ENCODE measurements at regions not wholly inside any gene's neighbourhood (a gene's known extent, or its start where the extent isn't known, plus 50 kb on each side); places are given as distances from the start of the nearest gene placed in this dataset.

DNA sequence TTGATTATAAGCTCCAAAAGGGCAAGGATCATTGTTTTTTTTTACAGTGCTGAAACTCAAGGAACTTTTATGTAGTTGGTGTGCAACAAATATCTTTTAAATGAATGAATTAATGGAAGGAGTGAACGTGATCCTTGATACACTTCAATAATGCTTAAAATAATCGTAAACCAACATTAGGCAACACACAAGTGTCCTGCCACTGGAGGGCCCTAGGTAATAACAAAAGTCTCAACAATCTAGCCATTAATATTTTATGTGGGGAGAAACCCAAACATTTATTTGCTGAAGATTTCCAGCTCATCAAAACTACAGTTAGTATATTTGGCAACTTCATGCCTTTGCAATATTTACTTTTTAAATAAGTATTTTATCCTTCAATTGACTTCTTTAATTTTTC is 309.0 kb upstream of the FBXL7 start:
- H3K56ac ChIP-seq (replicated peaks; ENCODE audit: insufficient read length, low read depth, low read length): no peak overlapping the region
- CTCF ChIA-PET (ENCODE audit: partially characterized antibody): interaction anchor here (1.1 to 2.1 kb wide), 3 partner anchors 77 to 89 kb away, joined by 3 to 7 read pairs (median 5); no protein-coding TSS in a partner anchor

More for the DNA sequence above, 309.0 kb upstream of the FBXL7 start:
- no peak overlapping the region for H2AFZ ChIP-seq (ENCODE audit: low read length)
- no peak overlapping the region for H2BK20ac ChIP-seq (ENCODE audit: low read length)
- H3K27ac ChIP-seq (ENCODE audit: low read depth, low read length): no peak overlapping the region
- no peak overlapping the region for H3K4me2 ChIP-seq (ENCODE audit: insufficient read depth in 1 of 2, low read depth in 2 of 2, low read length in 2 of 2)
- POLR2A ChIA-PET (ENCODE audit: partially characterized antibody): no interaction called here
- H3K23me2 ChIP-seq (ENCODE audit: low read depth, low read length): no peaks in the 10 kb centered on the region
- no peak overlapping the region for H3K9ac ChIP-seq (replicated peaks in 1 of 4; ENCODE audit: extremely low read depth in 1 of 4, low read depth in 3 of 4, low read length in 3 of 4)
- no peaks in the 10 kb centered on the region for H3K36me3 ChIP-seq (ENCODE audit: control insufficient read depth in 2 of 4, insufficient read depth in 4 of 4, low read length in 3 of 4)
- DNase-seq (ENCODE audit: low read depth in 1 of 2, low spot score in 2 of 2) (no peak), FAIRE-seq (no peak)
- H3K4ac ChIP-seq (replicated peaks; ENCODE audit: insufficient read length, low read depth, low read length): no peak overlapping the region
- H3K18ac ChIP-seq (ENCODE audit: extremely low read depth, low read length): no peak overlapping the region
- no peaks in the 10 kb centered on the region for H3K79me1 ChIP-seq (ENCODE audit: low read depth, low read length)
- H4K5ac ChIP-seq (ENCODE audit: insufficient read length, low read depth, low read length): no peak overlapping the region
- H3K9me3 ChIP-seq (ENCODE audit: insufficient read depth in 2 of 2, low read depth in 1 of 2, low read length in 1 of 2): 0 out of 4 replicates have a peak, but pooled peaks cover 0 to 3% of the 10 kb centered on the region in 2 experiments
- H3K79me2 ChIP-seq (ENCODE audit: control insufficient read depth in 1 of 2, insufficient read depth in 2 of 2, low read length in 2 of 2): no peaks in the 10 kb centered on the region
- H3K23ac ChIP-seq (ENCODE audit: insufficient read length): no peak overlapping the region
- TF ChIP-seq, protein P1, sequence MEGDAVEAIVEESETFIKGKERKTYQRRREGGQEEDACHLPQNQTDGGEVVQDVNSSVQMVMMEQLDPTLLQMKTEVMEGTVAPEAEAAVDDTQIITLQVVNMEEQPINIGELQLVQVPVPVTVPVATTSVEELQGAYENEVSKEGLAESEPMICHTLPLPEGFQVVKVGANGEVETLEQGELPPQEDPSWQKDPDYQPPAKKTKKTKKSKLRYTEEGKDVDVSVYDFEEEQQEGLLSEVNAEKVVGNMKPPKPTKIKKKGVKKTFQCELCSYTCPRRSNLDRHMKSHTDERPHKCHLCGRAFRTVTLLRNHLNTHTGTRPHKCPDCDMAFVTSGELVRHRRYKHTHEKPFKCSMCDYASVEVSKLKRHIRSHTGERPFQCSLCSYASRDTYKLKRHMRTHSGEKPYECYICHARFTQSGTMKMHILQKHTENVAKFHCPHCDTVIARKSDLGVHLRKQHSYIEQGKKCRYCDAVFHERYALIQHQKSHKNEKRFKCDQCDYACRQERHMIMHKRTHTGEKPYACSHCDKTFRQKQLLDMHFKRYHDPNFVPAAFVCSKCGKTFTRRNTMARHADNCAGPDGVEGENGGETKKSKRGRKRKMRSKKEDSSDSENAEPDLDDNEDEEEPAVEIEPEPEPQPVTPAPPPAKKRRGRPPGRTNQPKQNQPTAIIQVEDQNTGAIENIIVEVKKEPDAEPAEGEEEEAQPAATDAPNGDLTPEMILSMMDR (IDR thresholded peaks at IDR 0.05; ENCODE audit: control extremely low read depth in 1 of 3, insufficient read depth in 1 of 3, low read depth in 1 of 3, low read length in 3 of 3): peak in 1 of 3 experiments; percentile 11; a peak in 1 of 4 replicates
- TF ChIP-seq RAD21 (IDR thresholded peaks at IDR 0.05 in 1 of 2, conservative IDR thresholded peaks at IDR 0.05 in 1 of 2; ENCODE audit: low read depth in 2 of 2, low read length in 2 of 2) (peak; percentile 42 to 44), TAF7 (optimal IDR thresholded peaks at IDR 0.05; ENCODE audit: borderline replicate concordance, low read depth, low read length) (no peak), EZH2 (IDR thresholded peaks at IDR 0.05; ENCODE audit: low read depth, low read length, severe bottlenecking) (no peak)
- no peak overlapping the region for H2AK5ac ChIP-seq (ENCODE audit: low read depth, low read length)
- H2BK5ac ChIP-seq (ENCODE audit: low read depth, low read length): no peak overlapping the region
- 83% methylated on average over 2 of the region's 2 CpGs; no CpG with 5 or more reads in 1 of the 2 experiments for WGBS, 2 experiments (ENCODE audit: extremely low coverage in 1 of 2, insufficient coverage in 1 of 2, insufficient read length in 1 of 2, insufficient replicate concordance in 2 of 2, low coverage in 1 of 2, low lambda C conversion rate in 2 of 2, missing lambda C conversion rate in 1 of 2)
- H3K4me3 ChIP-seq (ENCODE audit: extremely low read depth in 1 of 4, insufficient read depth in 2 of 4, low read depth in 3 of 4, low read length in 4 of 4): no peak overlapping the region
- no peak overlapping the region for H4K8ac ChIP-seq (ENCODE audit: extremely low read depth, insufficient read depth, low read length)
- H2BK15ac ChIP-seq (ENCODE audit: low read length): no peak overlapping the region
- H2BK120ac ChIP-seq (replicated peaks; ENCODE audit: low read depth, low read length): no peak overlapping the region
- H4K20me1 ChIP-seq (replicated peaks in 1 of 2; ENCODE audit: control insufficient read depth in 1 of 2, insufficient read depth in 2 of 2, low read length in 2 of 2): no peaks in the 10 kb centered on the region
- no peak overlapping the region for H3K14ac ChIP-seq (ENCODE audit: insufficient read length)
- H3K4me1 ChIP-seq (replicated peaks in 1 of 4; ENCODE audit: control insufficient read depth in 3 of 4, insufficient read depth in 4 of 4, low read length in 3 of 4): no peaks in the 10 kb centered on the region
- no peak overlapping the region for H4K91ac ChIP-seq (replicated peaks; ENCODE audit: insufficient read length, low read length)
- H2BK12ac ChIP-seq (ENCODE audit: low read depth, low read length): no peak overlapping the region
- H3K27me3 ChIP-seq (replicated peaks in 1 of 4; ENCODE audit: control insufficient read depth in 3 of 4, extremely low read depth in 1 of 4, insufficient read depth in 3 of 4, low read length in 3 of 4): no peaks in the 10 kb centered on the region

Data from H1 (cell line).